ENCODE measurements at regions not wholly inside any gene's neighbourhood (a gene's known extent, or its start where the extent isn't known, plus 50 kb on each side); places are given as distances from the start of the nearest gene placed in this dataset.
"Not testable (repeated sequence)": the region's sequence is repeated elsewhere in the genome, so short reads cannot be mapped to it uniquely, and the experiment has no call there.

GRCh38 chr3:81838457-81838856 is 77.0 kb upstream of the GBE1 start:
- H3K4me1 ChIP-seq (ENCODE audit: control insufficient read depth in 2 of 3, insufficient read depth in 2 of 3, low read depth in 1 of 3, low read length in 3 of 3), result no peaks in the 10 kb centered on the region
- H3K27ac ChIP-seq (ENCODE audit: low read depth in 2 of 2, low read length in 2 of 2), result no peak overlapping the region
- H3K27me3 ChIP-seq (ENCODE audit: control insufficient read depth, insufficient read depth, low read length), result no peaks in the 10 kb centered on the region
- H3K36me3 ChIP-seq (ENCODE audit: control insufficient read depth in 2 of 3, insufficient read depth in 3 of 3, low read length in 3 of 3), result no peaks in the 10 kb centered on the region
- intact Hi-C loops (cut with DNase I), result no loop called here
- H3K9me3 ChIP-seq (ENCODE audit: control insufficient read depth in 2 of 3, insufficient read depth in 1 of 3, low read length in 3 of 3), result no peaks in the 10 kb centered on the region
- DNase-seq, result no peak
- H3K9ac ChIP-seq (ENCODE audit: low read length in 3 of 3), result no peak overlapping the region
- FAIRE-seq, result no peak
- no peak for TF ChIP-seq CTCF (IDR thresholded peaks at IDR 0.05; ENCODE audit: borderline replicate concordance, extremely low read depth, insufficient read depth)
- no peak overlapping the region for H3K4me3 ChIP-seq (ENCODE audit: low read length in 3 of 3)

- no peak for TF ChIP-seq CTCF (IDR thresholded peaks at IDR 0.05; ENCODE audit: borderline replicate concordance, extremely low read depth, insufficient read depth)
- Histone ChIP-seq H3K27ac (ENCODE audit: low read depth in 2 of 2, low read length in 2 of 2) (no peak overlapping the region), H3K9ac (ENCODE audit: low read length in 3 of 3) (no peak overlapping the region), H3K36me3 (ENCODE audit: control insufficient read depth in 2 of 3, insufficient read depth in 3 of 3, low read length in 3 of 3) (no peaks in the 10 kb centered on the region), H3K9me3 (ENCODE audit: control insufficient read depth in 2 of 3, insufficient read depth in 1 of 3, low read length in 3 of 3) (no peaks in the 10 kb centered on the region), H3K4me1 (ENCODE audit: control insufficient read depth in 2 of 3, insufficient read depth in 2 of 3, low read depth in 1 of 3, low read length in 3 of 3) (no peaks in the 10 kb centered on the region), H3K27me3 (ENCODE audit: control insufficient read depth, insufficient read depth, low read length) (no peaks in the 10 kb centered on the region), H3K4me3 (ENCODE audit: low read length in 3 of 3) (no peak overlapping the region)
- FAIRE-seq, result no peak
- intact Hi-C loops (cut with DNase I), result no loop called here
- no peak for DNase-seq
Observed at GRCh38 chr3:81837071-81837593, 75.7 kb upstream of the GBE1 start.

GRCh38 chr3:81829937-81830336 is 68.5 kb upstream of the GBE1 start:
- H3K4me3 ChIP-seq (ENCODE audit: low read length in 3 of 3), result no peak overlapping the region
- H3K9me3 ChIP-seq (ENCODE audit: control insufficient read depth in 2 of 3, insufficient read depth in 1 of 3, low read length in 3 of 3), result no peaks in the 10 kb centered on the region
- no peaks in the 10 kb centered on the region for H3K4me1 ChIP-seq (ENCODE audit: control insufficient read depth in 2 of 3, insufficient read depth in 2 of 3, low read depth in 1 of 3, low read length in 3 of 3)
- no peak for TF ChIP-seq CTCF (IDR thresholded peaks at IDR 0.05; ENCODE audit: borderline replicate concordance, extremely low read depth, insufficient read depth)
- no peak for DNase-seq
- H3K27ac ChIP-seq (ENCODE audit: low read depth in 2 of 2, low read length in 2 of 2), result no peak overlapping the region
- no peak overlapping the region for H3K9ac ChIP-seq (ENCODE audit: low read length in 3 of 3)
- intact Hi-C loops (cut with DNase I), result no loop called here
- H3K36me3 ChIP-seq (ENCODE audit: control insufficient read depth in 2 of 3, insufficient read depth in 3 of 3, low read length in 3 of 3), result no peaks in the 10 kb centered on the region
- no peak for FAIRE-seq
- H3K27me3 ChIP-seq (ENCODE audit: control insufficient read depth, insufficient read depth, low read length), result no peaks in the 10 kb centered on the region

GRCh38 chr3:81829272-81829671 is 67.8 kb upstream of the GBE1 start:
- H3K9me3 ChIP-seq (ENCODE audit: control insufficient read depth in 2 of 3, insufficient read depth in 1 of 3, low read length in 3 of 3), result not testable (repeated sequence)

More at GRCh38 chr3:81829272-81829671, 67.8 kb upstream of the GBE1 start:
- intact Hi-C loops (cut with DNase I); H3K36me3 ChIP-seq (ENCODE audit: control insufficient read depth in 2 of 3, insufficient read depth in 3 of 3, low read length in 3 of 3); H3K27ac ChIP-seq (ENCODE audit: low read depth in 2 of 2, low read length in 2 of 2); H3K4me3 ChIP-seq (ENCODE audit: low read length in 3 of 3); H3K4me1 ChIP-seq (ENCODE audit: control insufficient read depth in 2 of 3, insufficient read depth in 2 of 3, low read depth in 1 of 3, low read length in 3 of 3); H3K9ac ChIP-seq (ENCODE audit: low read length in 3 of 3); DNase-seq; H3K27me3 ChIP-seq (ENCODE audit: control insufficient read depth, insufficient read depth, low read length): not testable (repeated sequence)
- FAIRE-seq, result peak; percentile 19
